Tibial artery (tissue), 4 donors: ENCODE measurements at regions not wholly inside any gene's neighbourhood (a gene's known extent, or its start where the extent isn't known, plus 50 kb on each side); places are given as distances from the start of the nearest gene placed in this dataset.
"Not testable (repeated sequence)": the region's sequence is repeated elsewhere in the genome, so short reads cannot be mapped to it uniquely, and the experiment has no call there.

Source experiments
- DNase-seq, 2 donors: peaks; one replicate each; pipeline ENCODE4 v3.0.0-alpha.2; 2019
- H3K27ac ChIP-seq, 2 donors: fragments of 200-600 bp; sonication (generic) in 1 of 2; 1 replicate in 1 of 2; 2 replicates in 1 of 2; pipeline ENCODE4 v1.5.1; 2018 to 2019; ENCODE audit warnings: mild to moderate bottlenecking in 1 of 2
- H3K27me3 ChIP-seq, 2 donors: fragments of 200-600 bp; sonication (generic) in 1 of 2; one replicate each; pipeline versions ENCODE4 v1.5.1 to v1.6.0; 2016 to 2019
- H3K36me3 ChIP-seq, 3 donors: fragments of 200-600 bp; sonication (generic) in 2 of 3; one replicate each; pipeline ENCODE4 v1.5.1; 2016 to 2019; ENCODE audit warnings: mild to moderate bottlenecking in 2 of 3
- H3K4me1 ChIP-seq, 4 donors: fragments of 200-600 bp; sonication (generic) in 2 of 4; 1 replicate in 3 of 4; 2 replicates in 1 of 4; pipeline ENCODE4 v1.5.1; 2016 to 2019
- H3K4me3 ChIP-seq, 2 donors: fragments of 200-600 bp; sonication (generic) in 1 of 2; 1 replicate in 1 of 2; 2 replicates in 1 of 2; pipeline ENCODE4 v1.5.1; 2018 to 2019; ENCODE audit warnings: mild to moderate bottlenecking in 2 of 2
- H3K9me3 ChIP-seq, 3 donors: fragments of 200-600 bp; sonication (generic) in 1 of 3; one replicate each; pipeline ENCODE4 v1.5.1; 2016 to 2019
- intact Hi-C: fragments of 100-400 bp; cut with DNase I; formaldehyde crosslinking; loops from one replicate; pipeline ENCODE4 v1.15.0; 2023; ENCODE audit warnings: low total_unique reads
- TF ChIP-seq, protein P1 (sequence below), 2 experiments: fragments of 200-600 bp in 1 of 2; fragments of 450-650 bp in 1 of 2; IDR thresholded peaks; one replicate each; pipeline ENCODE4 v1.5.1; 2017 to 2019; ENCODE audit warnings: antibody characterized with exemption in 2 of 2, mild to moderate bottlenecking in 1 of 2, moderate library complexity in 1 of 2

DNA sequence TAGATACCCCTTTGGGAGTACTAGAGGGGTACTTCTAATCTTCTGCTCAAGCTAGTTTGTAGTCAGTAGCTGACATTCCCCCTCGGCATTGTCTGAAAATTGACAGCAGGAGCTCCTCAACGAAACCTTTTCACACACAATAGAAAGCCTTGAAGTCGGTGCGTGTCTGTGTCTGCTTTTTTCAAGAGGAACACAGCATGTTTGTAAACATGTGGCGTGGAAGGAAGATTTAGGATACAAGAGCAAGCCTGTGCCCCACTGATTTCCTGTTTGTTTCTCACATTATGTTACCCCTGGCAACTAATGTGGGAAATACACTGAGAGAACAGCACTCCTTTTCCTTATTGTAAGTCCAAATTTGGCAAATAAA is 252.6 kb downstream of the ANKRD50 start:
- H3K27me3 ChIP-seq, result no peaks in the 10 kb centered on the region
- TF ChIP-seq, protein P1, sequence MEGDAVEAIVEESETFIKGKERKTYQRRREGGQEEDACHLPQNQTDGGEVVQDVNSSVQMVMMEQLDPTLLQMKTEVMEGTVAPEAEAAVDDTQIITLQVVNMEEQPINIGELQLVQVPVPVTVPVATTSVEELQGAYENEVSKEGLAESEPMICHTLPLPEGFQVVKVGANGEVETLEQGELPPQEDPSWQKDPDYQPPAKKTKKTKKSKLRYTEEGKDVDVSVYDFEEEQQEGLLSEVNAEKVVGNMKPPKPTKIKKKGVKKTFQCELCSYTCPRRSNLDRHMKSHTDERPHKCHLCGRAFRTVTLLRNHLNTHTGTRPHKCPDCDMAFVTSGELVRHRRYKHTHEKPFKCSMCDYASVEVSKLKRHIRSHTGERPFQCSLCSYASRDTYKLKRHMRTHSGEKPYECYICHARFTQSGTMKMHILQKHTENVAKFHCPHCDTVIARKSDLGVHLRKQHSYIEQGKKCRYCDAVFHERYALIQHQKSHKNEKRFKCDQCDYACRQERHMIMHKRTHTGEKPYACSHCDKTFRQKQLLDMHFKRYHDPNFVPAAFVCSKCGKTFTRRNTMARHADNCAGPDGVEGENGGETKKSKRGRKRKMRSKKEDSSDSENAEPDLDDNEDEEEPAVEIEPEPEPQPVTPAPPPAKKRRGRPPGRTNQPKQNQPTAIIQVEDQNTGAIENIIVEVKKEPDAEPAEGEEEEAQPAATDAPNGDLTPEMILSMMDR (IDR thresholded peaks at IDR 0.05), result no peak
- no peak for DNase-seq
- H3K36me3 ChIP-seq, result no peaks in the 10 kb centered on the region
- no peak overlapping the region for H3K4me3 ChIP-seq
- H3K4me1 ChIP-seq, result no peaks in the 10 kb centered on the region
- intact Hi-C loops, result no loop called here
- H3K27ac ChIP-seq, result no peak overlapping the region
- peaks cover 0 to 14% (median 7%) of the 10 kb centered on the region in 3 donors for H3K9me3 ChIP-seq

DNA sequence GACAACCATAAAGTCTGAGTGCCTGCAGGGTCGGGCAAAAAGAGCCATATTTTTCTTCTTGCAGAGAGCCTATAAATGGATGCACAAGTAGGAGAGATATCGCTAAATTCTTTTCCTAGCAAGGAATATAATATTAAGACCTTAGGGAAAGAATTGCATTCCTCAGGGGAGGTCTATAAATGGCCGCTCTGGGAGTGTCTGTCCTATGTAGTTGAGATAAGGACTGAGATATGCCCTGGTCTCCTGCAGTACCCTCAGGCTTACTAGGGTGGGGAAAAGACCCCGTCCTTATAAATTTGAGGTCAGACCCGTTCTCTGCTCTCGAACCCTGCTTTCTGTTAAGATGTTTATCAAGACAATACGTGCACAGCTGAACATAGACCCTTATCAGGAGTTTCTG is 250.9 kb downstream of the ANKRD50 start:
- H3K4me1 ChIP-seq, DNase-seq, intact Hi-C loops, H3K27me3 ChIP-seq, H3K36me3 ChIP-seq, H3K27ac ChIP-seq, H3K4me3 ChIP-seq: not testable (repeated sequence)
- peaks cover 0 to 14% (median 7%) of the 10 kb centered on the region in 3 donors for H3K9me3 ChIP-seq

DNA sequence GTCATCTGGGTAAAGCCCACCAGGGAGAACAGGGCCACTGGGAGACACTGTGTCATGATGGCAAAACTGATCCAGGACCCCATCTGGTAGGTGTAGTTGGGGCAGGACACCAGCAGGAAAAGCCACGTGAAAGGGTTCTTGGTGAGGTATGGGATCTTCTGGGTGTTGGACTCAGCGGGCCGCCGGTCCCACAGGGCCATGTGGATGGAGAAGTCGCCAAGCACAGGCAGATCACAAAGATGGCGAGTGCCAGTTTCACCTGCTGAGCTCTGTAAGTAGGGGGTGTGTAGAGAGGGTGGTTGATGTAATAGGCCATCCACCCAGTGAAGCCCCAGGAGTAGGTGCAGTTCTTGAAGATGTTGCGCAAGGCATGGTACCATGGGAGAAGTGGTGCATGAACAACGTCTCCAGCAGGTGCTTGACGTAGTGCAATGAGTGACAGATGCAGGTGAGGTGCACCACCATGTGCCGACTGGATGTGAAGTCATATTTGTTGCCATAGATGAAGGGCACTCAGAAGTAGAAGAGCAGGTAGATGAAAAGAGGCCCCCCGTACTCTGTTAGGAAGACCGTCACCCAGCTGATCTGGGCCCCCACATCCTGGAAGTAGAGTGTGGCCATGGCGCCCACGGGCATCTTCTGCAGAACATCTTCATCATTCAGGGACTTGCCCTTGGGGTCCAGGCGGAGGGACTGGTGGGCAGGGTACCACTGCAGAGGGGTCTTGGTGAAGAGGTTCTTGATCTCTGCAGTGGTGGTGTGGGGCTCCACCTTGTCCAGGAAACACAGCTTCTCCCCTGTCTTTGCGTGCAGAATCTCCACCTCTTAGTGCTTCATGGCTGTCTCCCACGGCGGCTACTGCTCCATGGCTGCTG is 249.3 kb downstream of the ANKRD50 start:
- no peak overlapping the region for H3K4me3 ChIP-seq
- H3K27me3 ChIP-seq, result no peaks in the 10 kb centered on the region
- intact Hi-C loops, result no loop called here
- no peaks in the 10 kb centered on the region for H3K36me3 ChIP-seq
- no peaks in the 10 kb centered on the region for H3K4me1 ChIP-seq
- no peak for DNase-seq
- H3K27ac ChIP-seq, result no peak overlapping the region
- peaks cover 0 to 14% (median 7%) of the 10 kb centered on the region in 3 donors for H3K9me3 ChIP-seq
- TF ChIP-seq, protein P1 (IDR thresholded peaks at IDR 0.05), result no peak

DNA sequence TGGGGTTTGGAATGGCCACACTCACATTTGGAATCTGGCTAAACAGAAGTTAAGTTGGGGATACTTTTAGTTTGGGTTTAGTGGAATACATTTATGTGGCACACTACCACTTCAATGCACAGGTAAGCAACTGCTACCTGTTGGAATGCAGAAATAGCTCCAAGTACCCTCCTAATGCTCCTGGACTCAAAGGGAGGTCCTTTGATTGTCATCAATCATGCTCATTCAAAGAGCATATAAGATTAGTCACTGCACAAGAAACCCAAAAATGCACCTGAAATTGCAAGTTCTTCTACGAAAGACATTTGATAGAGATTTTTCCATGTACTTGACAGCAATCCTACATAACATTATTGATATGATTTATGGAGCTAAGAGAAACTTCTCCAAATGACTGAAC is 247.7 kb downstream of the ANKRD50 start:
- TF ChIP-seq, protein P1 (IDR thresholded peaks at IDR 0.05), result no peak
- DNase-seq, result no peak
- Histone ChIP-seq H3K27ac (no peak overlapping the region), H3K4me3 (no peak overlapping the region), H3K9me3 (peaks cover 0 to 14% (median 7%) of the 10 kb centered on the region in 3 donors), H3K27me3 (no peaks in the 10 kb centered on the region), H3K4me1 (no peaks in the 10 kb centered on the region), H3K36me3 (no peaks in the 10 kb centered on the region)
- intact Hi-C loops, result no loop called here

DNA sequence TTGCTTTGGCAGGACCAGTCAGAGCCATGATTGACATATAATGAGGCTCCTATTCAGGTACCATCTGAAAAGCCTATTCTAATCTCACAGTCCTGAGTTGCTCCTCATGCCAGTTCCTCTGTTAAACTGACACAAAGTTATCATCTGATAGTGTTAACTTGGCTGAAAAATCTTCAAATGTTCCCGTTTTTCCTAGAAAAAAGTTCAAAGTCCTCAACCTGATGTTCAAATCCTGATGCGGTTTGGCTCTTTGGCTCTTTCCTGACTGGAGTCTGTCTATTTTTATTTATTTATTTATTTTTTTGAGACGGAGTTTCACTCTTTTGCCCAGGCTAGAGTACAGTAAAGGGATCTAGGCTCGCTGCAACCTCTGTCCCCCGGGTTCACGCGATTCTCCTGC is 244.2 kb downstream of the ANKRD50 start:
- Histone ChIP-seq H3K27me3 (no peaks in the 10 kb centered on the region), H3K27ac (no peak overlapping the region), H3K36me3 (no peaks in the 10 kb centered on the region), H3K9me3 (peaks cover 0 to 10% (median 8%) of the 10 kb centered on the region in 3 donors), H3K4me3 (no peak overlapping the region), H3K4me1 (no peaks in the 10 kb centered on the region)
- intact Hi-C loops, result no loop called here
- TF ChIP-seq, protein P1 (IDR thresholded peaks at IDR 0.05), result no peak
- no peak for DNase-seq

DNA sequence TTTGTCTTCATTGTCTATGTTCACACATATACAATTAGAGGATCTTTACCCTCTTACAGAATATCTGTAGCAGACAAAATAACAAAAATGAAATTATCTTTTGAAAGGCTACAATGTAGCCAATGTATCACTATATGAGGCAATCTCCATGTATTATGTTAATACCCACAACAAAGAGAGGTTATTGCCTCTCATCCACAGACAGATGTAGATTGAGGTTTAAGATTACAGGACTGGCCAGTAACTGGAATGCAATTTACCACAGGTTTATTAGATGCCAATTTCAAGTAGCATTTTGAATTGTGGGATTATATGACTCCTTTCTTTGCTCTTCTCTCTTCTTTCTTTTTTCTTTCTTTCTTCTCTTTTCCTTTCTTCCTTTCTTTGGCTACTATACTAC is 242.6 kb downstream of the ANKRD50 start:
- intact Hi-C loops, result no loop called here
- Histone ChIP-seq H3K27me3 (no peaks in the 10 kb centered on the region), H3K27ac (no peak overlapping the region), H3K4me3 (no peak overlapping the region), H3K4me1 (no peaks in the 10 kb centered on the region), H3K9me3 (peaks cover 0 to 10% (median 9%) of the 10 kb centered on the region in 3 donors), H3K36me3 (no peaks in the 10 kb centered on the region)
- DNase-seq, result no peak
- TF ChIP-seq, protein P1 (IDR thresholded peaks at IDR 0.05), result no peak
